HUES64 (cell line): ENCODE measurements at regions not wholly inside any gene's neighbourhood (a gene's known extent, or its start where the extent isn't known, plus 50 kb on each side); places are given as distances from the start of the nearest gene placed in this dataset.

Source experiments
- H3K27ac ChIP-seq: 2 replicates; pipeline ENCODE4 v1.7.0; 2013; ENCODE audit warnings: low read depth, low read length, inconsistent platforms
- H3K27me3 ChIP-seq: 2 replicates; pipeline ENCODE4 v1.6.1; 2013; ENCODE audit warnings: mild to moderate bottlenecking, low read length; ENCODE audit not compliant: insufficient read depth
- H3K36me3 ChIP-seq: 2 replicates; pipeline ENCODE4 v1.6.1; 2013; ENCODE audit warnings: mild to moderate bottlenecking, low read length; ENCODE audit not compliant: insufficient read depth
- H3K4me1 ChIP-seq: 2 replicates; pipeline ENCODE4 v1.6.1; 2013; ENCODE audit warnings: mild to moderate bottlenecking, low read length, moderate library complexity; ENCODE audit not compliant: insufficient read depth
- H3K4me3 ChIP-seq: 2 replicates; pipeline ENCODE4 v1.5.1; 2013; ENCODE audit warnings: mild to moderate bottlenecking, low read length, moderate library complexity
- H3K9ac ChIP-seq: 2 replicates; pipeline ENCODE4 v1.6.1; 2013; ENCODE audit warnings: mild to moderate bottlenecking, low read depth, low read length
- H3K9me3 ChIP-seq: 2 replicates; pipeline ENCODE4 v1.6.1; 2013; ENCODE audit warnings: low read depth, low read length; ENCODE audit not compliant: insufficient read depth
- whole genome bisulfite sequencing: fragments of 150-250, 120-280 bp; methylation state at CpG from one replicate; pipeline ENCODE4 v1.1.7; 2013; ENCODE audit warnings: missing lambda C conversion rate; 5-methylcytosine and 5-hydroxymethylcytosine counted together

DNA sequence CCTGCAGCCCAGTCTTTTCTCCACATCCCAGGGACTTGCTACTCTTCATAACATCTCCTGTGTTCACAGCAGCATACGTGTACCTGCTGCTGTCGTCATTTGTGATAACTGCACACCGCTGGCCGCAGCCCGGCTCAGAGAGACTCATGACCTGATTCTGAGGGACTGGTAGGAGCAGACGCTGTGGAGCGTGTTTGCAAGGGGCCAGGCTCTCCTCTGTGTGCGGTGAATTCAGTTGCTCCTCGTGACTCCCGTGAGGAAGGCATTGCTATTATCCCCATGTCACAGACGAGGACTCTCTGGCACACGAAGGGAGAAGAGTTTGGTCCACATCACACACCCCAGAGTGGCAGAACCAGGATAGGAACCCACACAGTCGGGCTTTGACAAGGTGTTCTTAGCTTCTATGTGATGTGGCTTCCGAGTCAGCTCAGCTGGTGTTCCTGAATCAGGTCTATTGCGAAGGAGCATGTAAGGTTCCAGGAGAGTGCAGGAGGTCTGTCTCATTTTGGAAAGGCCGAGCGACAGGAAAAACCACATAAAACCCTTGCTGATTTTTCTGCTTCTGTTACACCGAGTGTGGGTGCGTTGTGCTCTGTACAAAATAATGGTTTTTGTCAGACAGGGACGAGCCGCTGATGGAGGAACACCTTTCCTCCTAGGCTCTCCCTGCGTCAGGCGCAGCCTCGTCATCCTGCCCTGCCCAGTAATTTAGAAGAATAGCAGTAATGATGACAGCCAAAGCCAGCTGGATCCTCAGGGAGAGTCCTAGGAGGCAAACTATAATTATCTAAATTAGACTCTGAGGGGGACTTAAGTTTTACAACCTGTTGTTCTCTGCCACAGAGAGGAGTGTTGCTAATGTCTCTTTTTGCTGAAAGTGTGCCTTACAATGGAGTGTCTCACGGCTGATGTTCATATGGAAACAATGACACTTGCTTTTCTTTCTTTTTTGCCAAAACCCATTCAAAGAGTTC, 157.5 kb upstream of the RGMA start:
- peaks cover 23% of the 10 kb centered on the region for H3K27me3 ChIP-seq
- H3K9me3 ChIP-seq: no peaks in the 10 kb centered on the region
- no peak overlapping the region for H3K4me3 ChIP-seq
- H3K9ac ChIP-seq: no peak overlapping the region
- no peaks in the 10 kb centered on the region for H3K36me3 ChIP-seq
- 90% methylated on average over 25 of the region's 25 CpGs for WGBS
- peaks cover 14% of the 10 kb centered on the region for H3K4me1 ChIP-seq
- no peak overlapping the region for H3K27ac ChIP-seq

DNA sequence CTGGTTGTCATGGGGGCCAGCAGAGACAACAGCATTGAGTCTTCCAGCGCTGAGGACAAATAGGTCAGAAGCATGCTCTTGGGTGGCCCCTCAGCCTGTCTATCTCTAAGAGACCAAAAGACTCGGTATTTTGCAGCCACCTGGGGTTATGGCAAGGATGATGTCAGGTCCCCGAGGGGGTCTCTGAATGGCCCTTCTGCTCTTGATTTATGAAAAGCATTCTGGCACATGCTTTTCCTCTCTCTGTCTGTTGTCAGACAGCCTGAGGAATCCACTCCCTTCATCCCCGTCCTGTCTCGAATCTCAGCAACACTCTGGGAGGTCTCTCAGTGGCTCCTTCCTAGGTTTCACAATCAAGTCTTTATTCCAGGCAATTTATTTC, 156.6 kb upstream of the RGMA start:
- 76% methylated on average over 5 of the region's 5 CpGs for WGBS
- peaks cover 31% of the 10 kb centered on the region for H3K27me3 ChIP-seq
- peaks cover 21% of the 10 kb centered on the region for H3K4me1 ChIP-seq

DNA sequence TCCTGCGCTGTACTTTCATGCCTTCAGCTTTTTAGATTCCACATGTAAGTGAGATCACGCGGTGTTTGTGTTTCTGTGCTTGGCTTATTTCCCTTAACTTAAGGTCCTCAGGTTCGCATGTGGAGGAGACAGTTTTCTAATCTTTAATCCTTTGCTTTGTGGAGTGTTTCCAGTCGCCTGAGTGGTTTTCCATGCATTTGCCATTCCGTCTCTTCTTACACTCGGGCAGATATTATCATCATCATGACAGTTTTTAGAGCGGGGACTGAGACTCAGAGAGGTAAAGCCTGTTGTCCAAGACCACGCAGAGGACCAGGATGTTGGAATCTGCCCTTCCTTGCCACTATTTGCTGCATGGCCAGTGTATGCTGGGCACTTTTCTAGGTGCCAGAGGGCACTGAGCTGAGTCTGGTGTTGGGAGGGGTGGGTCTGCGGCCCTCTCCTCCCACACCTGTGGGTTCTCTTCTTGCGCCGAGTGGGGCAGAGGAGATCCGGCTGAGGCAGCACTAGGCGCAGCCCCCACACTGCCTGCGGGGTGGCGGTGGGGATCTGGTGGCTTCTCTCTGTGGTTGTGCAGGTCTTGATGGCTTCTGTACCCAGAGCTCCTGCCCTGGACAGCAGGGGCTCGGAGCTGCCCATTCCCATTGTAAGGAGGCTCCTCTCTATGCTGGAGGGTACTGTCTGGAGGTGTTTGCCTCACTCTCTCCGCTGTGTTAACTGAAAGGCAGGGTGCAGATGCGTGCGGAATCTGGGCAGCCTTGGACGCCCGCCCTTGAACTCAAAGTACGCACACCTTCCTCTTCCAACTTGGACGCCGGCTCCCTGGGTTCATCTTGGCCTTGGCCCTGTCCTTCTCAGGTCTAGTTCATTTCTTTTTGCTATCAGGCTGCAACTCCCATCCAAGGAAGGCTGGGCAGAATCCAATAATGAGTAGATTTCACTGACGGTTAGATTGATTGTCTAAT, 156.0 kb upstream of the RGMA start:
- peaks cover 21% of the 10 kb centered on the region for H3K4me1 ChIP-seq
- no peaks in the 10 kb centered on the region for H3K36me3 ChIP-seq
- WGBS: 93% methylated on average over 26 of the region's 26 CpGs

More for the DNA sequence above, 156.6 kb upstream of the RGMA start:
- no peaks in the 10 kb centered on the region for H3K9me3 ChIP-seq
- H3K4me3 ChIP-seq: no peak overlapping the region
- H3K36me3 ChIP-seq: no peaks in the 10 kb centered on the region
- H3K27ac ChIP-seq: no peak overlapping the region
- H3K9ac ChIP-seq: no peak overlapping the region

DNA sequence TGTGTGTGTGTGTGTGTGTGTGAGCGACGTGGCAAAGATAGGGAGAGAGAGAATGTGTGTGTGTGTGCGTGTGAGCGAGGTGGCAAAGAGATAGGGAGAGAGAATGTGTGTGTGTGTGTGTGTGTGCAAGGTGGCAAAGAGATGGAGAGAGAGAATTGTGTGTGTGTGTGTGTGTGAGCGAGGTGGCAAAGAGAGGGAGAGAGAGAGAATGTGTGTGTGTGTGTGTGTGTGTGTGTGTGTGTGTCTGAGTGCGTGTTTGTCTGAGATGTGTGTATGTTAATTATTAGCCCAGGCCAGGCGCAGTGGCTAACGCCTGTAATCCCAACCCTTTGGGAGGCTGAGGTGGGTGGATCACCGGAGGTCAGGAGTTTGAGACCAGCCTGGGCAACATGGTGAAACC, 154.6 kb upstream of the RGMA start:
- H3K27me3 ChIP-seq: peaks cover 48% of the 10 kb centered on the region

More for the DNA sequence above, 156.0 kb upstream of the RGMA start:
- peaks cover 38% of the 10 kb centered on the region for H3K27me3 ChIP-seq
- H3K4me3 ChIP-seq: no peak overlapping the region
- no peaks in the 10 kb centered on the region for H3K9me3 ChIP-seq
- H3K9ac ChIP-seq: no peak overlapping the region
- H3K27ac ChIP-seq: no peak overlapping the region

DNA sequence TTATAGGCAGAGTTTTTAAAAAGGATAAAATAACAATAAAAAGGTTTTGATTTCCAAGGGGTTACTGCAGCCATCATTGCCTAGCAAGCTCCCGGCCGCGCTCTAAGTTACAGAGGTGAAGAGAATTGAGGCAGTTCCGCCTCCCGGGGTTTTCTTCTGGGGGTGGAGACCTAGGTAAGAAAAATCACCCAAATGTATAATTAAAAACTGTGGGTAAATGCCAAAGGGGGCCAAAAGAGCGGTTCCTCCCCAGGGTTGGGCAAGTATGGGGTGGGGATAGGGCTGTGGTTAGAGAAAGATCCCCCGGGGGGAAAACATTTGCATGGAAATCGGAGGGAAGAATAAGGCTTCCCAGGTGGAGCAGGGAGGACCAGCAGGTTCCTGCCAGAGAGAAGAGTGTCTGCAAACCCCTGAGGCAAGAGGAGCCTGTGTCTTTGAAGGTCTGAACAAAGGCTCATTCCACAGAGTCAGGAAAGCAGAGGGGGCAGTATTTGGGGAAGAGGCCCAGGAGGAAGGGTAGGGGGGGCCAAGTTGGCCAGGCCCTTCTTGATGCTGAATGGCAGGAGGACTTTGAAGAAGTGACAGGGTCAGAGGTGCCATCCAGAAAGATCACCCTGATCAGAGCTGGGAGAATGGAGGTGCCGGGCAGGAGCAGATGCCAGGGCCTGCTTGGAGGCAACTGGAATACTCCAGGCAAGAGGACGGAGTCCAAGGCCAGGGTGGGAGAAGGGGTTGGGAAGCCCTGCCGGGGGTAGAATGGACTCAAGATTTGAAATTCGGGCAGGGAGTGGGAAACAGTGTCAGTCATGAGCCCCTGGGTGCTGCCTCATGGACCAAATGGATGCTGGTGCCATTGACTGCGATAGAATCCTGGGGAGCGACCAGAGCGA, 152.9 kb upstream of the RGMA start:
- no peak overlapping the region for H3K9ac ChIP-seq
- 27% methylated on average over 15 of the region's 15 CpGs for WGBS
- peaks cover 48% of the 10 kb centered on the region for H3K27me3 ChIP-seq
- peak overlapping the region; percentile 57; the same call in 1 of the 2 replicates for H3K27ac ChIP-seq
- H3K36me3 ChIP-seq: no peaks in the 10 kb centered on the region
- H3K9me3 ChIP-seq: no peaks in the 10 kb centered on the region; the same call in 1 of the 2 replicates
- H3K4me1 ChIP-seq: peaks cover 25% of the 10 kb centered on the region
- peak overlapping the region; percentile 19 for H3K4me3 ChIP-seq

More for the DNA sequence above, 154.6 kb upstream of the RGMA start:
- Histone ChIP-seq H3K9me3 (no peaks in the 10 kb centered on the region), H3K27ac (no peak overlapping the region), H3K36me3 (no peaks in the 10 kb centered on the region), H3K9ac (no peak overlapping the region), H3K4me3 (no peak overlapping the region), H3K4me1 (peaks cover 25% of the 10 kb centered on the region)
- WGBS: 91% methylated on average over 9 of the region's 9 CpGs

DNA sequence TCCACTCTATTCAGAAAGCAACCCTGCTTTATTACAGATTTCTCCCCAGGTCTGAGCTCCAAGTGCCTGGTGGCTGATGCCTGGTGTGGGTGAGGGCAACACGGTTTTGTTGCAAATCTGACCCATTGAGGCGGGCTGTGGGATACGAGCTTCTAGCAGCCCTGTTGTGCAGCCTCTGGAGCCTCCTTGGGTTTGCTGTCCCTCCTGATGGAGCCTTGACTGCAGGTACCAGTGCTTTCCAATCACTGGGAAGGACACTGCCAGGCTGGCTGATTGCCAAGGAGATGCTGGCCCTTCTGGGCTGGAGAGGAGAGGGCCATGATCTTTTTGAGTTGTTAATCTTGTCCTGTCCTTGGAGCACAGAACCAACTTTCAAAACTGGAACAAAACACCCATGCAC, 151.0 kb upstream of the RGMA start:
- Histone ChIP-seq H3K4me1 (peaks cover 26% of the 10 kb centered on the region), H3K27me3 (peaks cover 29% of the 10 kb centered on the region), H3K4me3 (no peak overlapping the region), H3K36me3 (no peaks in the 10 kb centered on the region), H3K9ac (no peak overlapping the region), H3K27ac (no peak overlapping the region), H3K9me3 (no peaks in the 10 kb centered on the region; the same call in 1 of the 2 replicates)
- 98% methylated on average over 3 of the region's 3 CpGs for WGBS

DNA sequence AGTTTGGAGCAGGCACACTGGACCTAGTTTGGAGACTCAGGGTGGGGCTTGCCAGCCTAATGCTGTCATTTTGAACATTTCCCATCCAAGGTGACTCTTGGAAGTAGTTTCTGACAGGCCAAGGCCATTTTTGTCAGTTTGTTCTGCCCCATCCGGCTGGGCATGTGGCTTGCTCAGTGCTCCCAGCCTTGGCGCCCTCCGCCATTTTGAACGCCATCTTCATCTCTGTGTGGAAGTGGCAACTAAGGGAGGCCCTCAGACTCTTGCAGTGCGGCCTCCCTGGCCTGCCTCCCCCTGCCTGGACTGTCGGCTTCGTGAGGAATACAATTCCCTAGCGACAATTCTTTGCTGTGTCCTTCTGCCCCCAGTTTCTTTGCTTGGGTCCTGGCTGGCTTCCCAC, 150.6 kb upstream of the RGMA start:
- peaks cover 26% of the 10 kb centered on the region for H3K4me1 ChIP-seq
- WGBS: 97% methylated on average over 8 of the region's 8 CpGs
- no peaks in the 10 kb centered on the region for H3K36me3 ChIP-seq
- H3K27ac ChIP-seq: no peak overlapping the region
- no peak overlapping the region for H3K4me3 ChIP-seq
- H3K9ac ChIP-seq: no peak overlapping the region
- H3K27me3 ChIP-seq: peaks cover 29% of the 10 kb centered on the region
- H3K9me3 ChIP-seq: no peaks in the 10 kb centered on the region; the same call in 1 of the 2 replicates

DNA sequence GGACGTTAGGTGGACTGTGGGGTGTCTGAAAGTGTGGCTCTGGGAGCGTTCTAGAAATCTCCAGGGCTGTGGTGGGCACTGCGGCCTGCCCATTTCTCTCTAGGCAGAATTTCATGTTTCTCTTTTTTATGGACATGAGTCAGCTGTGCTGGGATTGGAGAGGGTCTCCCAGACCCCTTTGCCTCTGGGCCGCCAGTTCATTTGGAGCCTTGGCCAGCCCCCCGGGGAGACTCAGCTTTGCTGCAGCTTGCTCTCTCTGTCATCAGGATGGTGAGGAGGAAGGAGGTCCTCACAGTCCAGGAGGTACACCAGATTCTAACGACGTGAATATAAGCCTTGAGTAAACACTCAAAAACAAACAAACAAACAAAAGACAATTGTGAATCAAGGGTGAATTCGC, 149.6 kb upstream of the RGMA start:
- 79% methylated on average over 7 of the region's 8 CpGs for WGBS
- Histone ChIP-seq H3K4me1 (peaks cover 26% of the 10 kb centered on the region), H3K27ac (no peak overlapping the region), H3K9ac (no peak overlapping the region), H3K9me3 (no peaks in the 10 kb centered on the region; the same call in 1 of the 2 replicates), H3K36me3 (no peaks in the 10 kb centered on the region), H3K27me3 (peaks cover 29% of the 10 kb centered on the region), H3K4me3 (no peak overlapping the region)

DNA sequence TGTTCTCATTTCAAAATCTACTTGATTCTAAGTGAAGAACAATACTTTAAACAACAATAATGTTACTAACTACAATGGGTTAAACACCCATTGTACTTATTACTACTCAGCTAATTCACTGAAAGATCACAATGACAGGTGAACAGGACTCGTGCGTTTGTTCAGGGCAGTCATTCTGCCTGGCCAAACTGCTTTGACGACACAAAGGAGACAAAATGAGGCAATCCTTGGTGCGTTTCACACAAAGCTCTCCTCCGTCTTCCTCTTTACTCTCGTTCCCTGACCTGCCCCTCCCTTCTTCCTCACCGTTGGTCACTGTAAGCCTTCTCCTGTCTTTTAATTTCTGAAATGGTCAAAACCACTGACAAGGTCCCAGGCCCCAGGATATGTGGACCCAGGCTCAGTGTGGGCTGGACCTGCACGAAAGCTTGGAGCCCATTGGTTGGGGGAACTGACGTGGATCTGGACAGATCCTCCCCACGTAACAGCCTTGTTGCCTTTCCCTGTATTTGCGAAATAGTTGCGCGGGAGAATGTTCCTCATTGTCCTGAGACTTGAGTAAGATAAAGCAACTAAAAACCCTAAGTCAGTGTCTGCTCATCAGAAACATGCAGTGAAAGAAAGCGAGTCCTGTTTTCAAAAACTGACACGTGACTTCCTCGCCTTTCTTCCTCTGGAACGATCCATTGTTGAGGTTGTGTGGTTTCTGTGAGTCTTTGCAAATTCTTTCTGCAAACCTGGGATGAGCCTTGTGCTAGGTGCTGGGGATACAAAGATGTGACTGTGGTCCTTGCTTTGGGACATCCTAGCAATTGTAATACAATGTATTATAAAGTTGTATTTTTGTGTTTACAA, 147.1 kb upstream of the RGMA start:
- Histone ChIP-seq H3K9me3 (no peaks in the 10 kb centered on the region; the same call in 1 of the 2 replicates), H3K27me3 (peaks cover 22% of the 10 kb centered on the region), H3K27ac (no peak overlapping the region), H3K36me3 (no peaks in the 10 kb centered on the region), H3K4me1 (peaks cover 15% of the 10 kb centered on the region), H3K9ac (no peak overlapping the region), H3K4me3 (no peak overlapping the region)
- WGBS: 80% methylated on average over 17 of the region's 17 CpGs
